GM12873 (cell line): ENCODE measurements at regions not wholly inside any gene's neighbourhood (a gene's known extent, or its start where the extent isn't known, plus 50 kb on each side); places are given as distances from the start of the nearest gene placed in this dataset.

ENCODE experiments used
- TF ChIP-seq, protein P1 (sequence below): IDR thresholded peaks from 2 replicates; pipeline ENCODE4 v1.5.1; 2012; ENCODE audit warnings: low read depth, mild to moderate bottlenecking, moderate library complexity, low read length, control low read depth; ENCODE audit not compliant: insufficient read depth; ENCODE audit errors: missing control alignments

GRCh38 chr3:6089780-6090179 lies 771.1 kb upstream of the GRM7 start:
- TF ChIP-seq, protein P1, sequence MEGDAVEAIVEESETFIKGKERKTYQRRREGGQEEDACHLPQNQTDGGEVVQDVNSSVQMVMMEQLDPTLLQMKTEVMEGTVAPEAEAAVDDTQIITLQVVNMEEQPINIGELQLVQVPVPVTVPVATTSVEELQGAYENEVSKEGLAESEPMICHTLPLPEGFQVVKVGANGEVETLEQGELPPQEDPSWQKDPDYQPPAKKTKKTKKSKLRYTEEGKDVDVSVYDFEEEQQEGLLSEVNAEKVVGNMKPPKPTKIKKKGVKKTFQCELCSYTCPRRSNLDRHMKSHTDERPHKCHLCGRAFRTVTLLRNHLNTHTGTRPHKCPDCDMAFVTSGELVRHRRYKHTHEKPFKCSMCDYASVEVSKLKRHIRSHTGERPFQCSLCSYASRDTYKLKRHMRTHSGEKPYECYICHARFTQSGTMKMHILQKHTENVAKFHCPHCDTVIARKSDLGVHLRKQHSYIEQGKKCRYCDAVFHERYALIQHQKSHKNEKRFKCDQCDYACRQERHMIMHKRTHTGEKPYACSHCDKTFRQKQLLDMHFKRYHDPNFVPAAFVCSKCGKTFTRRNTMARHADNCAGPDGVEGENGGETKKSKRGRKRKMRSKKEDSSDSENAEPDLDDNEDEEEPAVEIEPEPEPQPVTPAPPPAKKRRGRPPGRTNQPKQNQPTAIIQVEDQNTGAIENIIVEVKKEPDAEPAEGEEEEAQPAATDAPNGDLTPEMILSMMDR: no peak

DNA sequence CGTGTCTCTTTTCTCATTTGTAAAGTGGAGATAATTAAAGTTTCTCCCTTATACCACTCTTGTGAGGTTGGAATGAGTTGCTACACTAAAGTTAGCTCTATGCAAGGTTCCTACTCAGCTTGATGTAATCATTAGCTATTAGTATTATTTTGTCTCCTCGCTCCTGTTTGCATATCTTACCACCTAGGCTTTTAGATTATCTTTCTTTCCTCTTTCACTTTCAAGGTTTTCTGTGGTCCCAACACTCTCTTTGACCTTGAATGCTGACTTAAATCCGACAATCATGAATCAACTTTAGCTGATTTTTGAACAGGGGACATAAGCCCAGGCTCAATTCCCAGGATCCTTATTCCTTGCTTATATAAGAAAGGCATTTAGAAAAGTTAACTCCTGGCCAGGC lies 769.7 kb upstream of the GRM7 start:
- TF ChIP-seq, protein P1: no peak

DNA sequence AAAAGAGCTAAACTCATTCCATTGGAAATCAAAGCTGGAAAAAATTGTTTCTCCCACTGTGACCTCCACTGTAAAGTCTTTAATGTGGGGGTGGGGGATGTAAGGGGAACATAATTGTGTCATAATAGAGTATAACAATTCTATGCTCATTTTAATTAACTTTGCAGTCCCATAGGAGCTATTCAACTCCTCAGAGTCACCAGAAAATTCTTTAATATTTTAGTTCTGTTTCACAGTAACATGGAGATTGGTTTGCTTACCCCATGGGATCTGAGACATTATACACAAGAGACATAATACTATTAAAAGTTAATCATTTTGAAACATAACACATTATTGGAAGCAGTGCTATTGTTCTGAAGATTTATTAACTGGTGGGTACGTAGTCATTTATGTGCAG lies 765.9 kb upstream of the GRM7 start:
- TF ChIP-seq, protein P1: no peak

GRCh38 chr3:6097021-6097420 lies 763.9 kb upstream of the GRM7 start:
- TF ChIP-seq, protein P1: no peak

- TF ChIP-seq, protein P1: no peak
Measured at GRCh38 chr3:6097556-6097955, 763.4 kb upstream of the GRM7 start.

GRCh38 chr3:6098516-6099157 lies 762.3 kb upstream of the GRM7 start:
- TF ChIP-seq, protein P1: no peak

DNA sequence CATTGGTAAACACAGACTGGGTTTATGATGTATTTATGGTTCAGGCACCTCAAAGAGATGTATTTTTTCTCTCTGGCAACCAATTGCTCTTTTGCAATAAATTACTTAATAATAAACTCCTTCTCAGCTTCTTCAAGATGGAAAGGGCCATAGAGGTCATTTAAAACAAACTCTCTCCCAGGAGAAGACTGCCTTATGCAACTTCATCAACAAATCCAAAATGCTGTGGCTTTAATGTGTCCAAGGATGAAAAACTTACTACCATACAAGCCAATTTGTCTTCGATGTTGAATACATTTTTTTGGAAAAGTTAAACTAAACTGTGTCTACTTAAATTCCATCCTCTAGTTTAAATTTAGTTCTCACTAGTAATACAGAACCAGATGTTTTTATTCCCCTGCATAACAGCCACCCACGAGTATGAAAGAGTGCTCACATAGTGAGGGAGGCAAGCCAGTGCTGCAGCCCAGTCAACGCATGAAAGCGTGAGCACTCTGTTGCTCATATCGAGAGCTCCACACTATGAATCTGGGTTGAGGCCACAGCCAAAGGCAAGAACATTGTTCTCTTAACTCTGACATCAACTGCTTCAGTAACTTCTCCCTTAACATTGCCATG lies 761.3 kb upstream of the GRM7 start:
- TF ChIP-seq, protein P1: no peak
